GM12878 (cell line): ENCODE measurements at regions not wholly inside any gene's neighbourhood (a gene's known extent, or its start where the extent isn't known, plus 50 kb on each side); places are given as distances from the start of the nearest gene placed in this dataset.

Source experiments
- ATAC-seq: fragments of 200-7000 bp; cut with Tn5 transposase; 3 replicates; pipeline ENCODE4 v1.9.1; 2020; ENCODE audit warnings: mild to moderate bottlenecking, moderate library complexity
- BruUV-seq: library from RNA; stranded (reverse); fragments of 400-500 nt; replicated peaks from 2 replicates; lab custom pipeline; 2021; lab: Mats Ljungman, UMichigan
- CTCF ChIA-PET: fragments of 300-600 bp; sonication (Branson Sonifier 250); formaldehyde crosslinking; extraction: SDS; loops from one replicate; lab custom pipeline; 2021; ENCODE audit warnings: inconsistent platforms; lab: Yijun Ruan, JAX
- POLR2A ChIA-PET: fragments of 350-600 bp; formaldehyde crosslinking; extraction: SDS; loops from one replicate; lab custom pipeline; 2021; ENCODE audit warnings: inconsistent platforms; lab: Charles Lee
- RAD21 ChIA-PET: fragments of 300-600 bp; sonication (Branson Sonifier 250); formaldehyde crosslinking; loops from one replicate; lab custom pipeline; 2023; ENCODE audit warnings: antibody characterized with exemption; ENCODE audit not compliant: unreplicated experiment; lab: Charles Lee
- SMC1A ChIA-PET: fragments of 300-600 bp; sonication (Branson Sonifier 250); formaldehyde crosslinking; loops from one replicate; lab custom pipeline; 2023; ENCODE audit not compliant: unreplicated experiment, uncharacterized antibody; lab: Charles Lee
- DNase-seq: peaks from one replicate; pipeline ENCODE4 v3.0.0-alpha.2; 2011; ENCODE audit warnings: low read depth, low spot score
- FAIRE-seq: peaks from 3 replicates; lab custom pipeline; 2011; peaks lifted over from hg19 to GRCh38; lab: Jason Lieb, UNC
- H2AFZ ChIP-seq: 2 replicates; pipeline ENCODE4 v1.6.0; 2011; ENCODE audit warnings: low read depth, low read length, control low read depth; ENCODE audit not compliant: control insufficient read depth
- H3K27ac ChIP-seq: 2 replicates; pipeline ENCODE4 v1.5.1; 2011; ENCODE audit warnings: control low read depth; ENCODE audit not compliant: control insufficient read depth, insufficient read depth
- H3K27me3 ChIP-seq, 2 experiments: replicated peaks in 1 of 2; 2 replicates each; pipeline versions ENCODE4 v1.6.0 to v1.6.1; 2011; ENCODE audit warnings: low read length in 1 of 2; ENCODE audit not compliant: control insufficient read depth in 2 of 2, insufficient read depth in 2 of 2
- H3K36me3 ChIP-seq, 2 experiments: 2 replicates each; pipeline ENCODE4 v1.5.1; 2011; ENCODE audit warnings: low read length in 1 of 2; ENCODE audit not compliant: control insufficient read depth in 2 of 2, insufficient read depth in 2 of 2
- H3K4me1 ChIP-seq: 2 replicates; pipeline ENCODE4 v1.6.1; 2011; ENCODE audit warnings: mild to moderate bottlenecking, low read length, moderate library complexity, mixed read lengths; ENCODE audit not compliant: control insufficient read depth, insufficient read depth
- H3K4me2 ChIP-seq: 2 replicates; pipeline ENCODE4 v1.6.0; 2011; ENCODE audit warnings: control low read depth; ENCODE audit not compliant: control insufficient read depth, insufficient read depth
- H3K4me3 ChIP-seq: fragments of 200-600 bp; sonication (generic); 2 replicates; pipeline ENCODE4 v1.5.1; 2016
- H3K79me2 ChIP-seq: 2 replicates; pipeline ENCODE4 v1.6.0; 2011; ENCODE audit warnings: low read length; ENCODE audit not compliant: control insufficient read depth, insufficient read depth
- H3K9ac ChIP-seq: 2 replicates; pipeline ENCODE4 v1.8.0; 2011; ENCODE audit warnings: low read length, control low read depth, mixed read lengths; ENCODE audit not compliant: control insufficient read depth, insufficient read depth
- H3K9me3 ChIP-seq: replicated peaks from 3 replicates; pipeline ENCODE4 v1.5.1; 2011; ENCODE audit warnings: mild to moderate bottlenecking, low read length; ENCODE audit not compliant: control insufficient read depth, insufficient read depth
- H4K20me1 ChIP-seq: 2 replicates; pipeline ENCODE4 v1.6.0; 2011; ENCODE audit not compliant: control insufficient read depth, insufficient read depth
- EED ChIP-seq: sonication (generic); IDR thresholded peaks from 2 replicates; pipeline ENCODE4 v1.6.1; 2016; ENCODE audit warnings: antibody characterized with exemption, low read depth
- FOXK2 ChIP-seq: fragments of 450-650 bp; IDR thresholded peaks from 2 replicates; pipeline ENCODE4 v1.6.1; 2017; ENCODE audit warnings: mild to moderate bottlenecking, moderate library complexity
- FOXM1 ChIP-seq: IDR thresholded peaks from 2 replicates; pipeline ENCODE4 v1.6.1; 2012; ENCODE audit warnings: low read depth, mild to moderate bottlenecking, inconsistent platforms, low read length, moderate library complexity
- GABPA ChIP-seq: IDR thresholded peaks from 2 replicates; pipeline ENCODE4 v1.6.1; 2014; ENCODE audit warnings: antibody characterized with exemption, low read depth, mild to moderate bottlenecking, inconsistent platforms
- NBN ChIP-seq: fragments of 450-650 bp; IDR thresholded peaks from 2 replicates; pipeline ENCODE4 v1.6.1; 2016
- NFXL1 ChIP-seq: fragments of 450-650 bp; IDR thresholded peaks from 2 replicates; pipeline ENCODE4 v1.6.1; 2017; ENCODE audit warnings: antibody characterized with exemption, mild to moderate bottlenecking, borderline replicate concordance
- NR2C1 ChIP-seq: fragments of 450-650 bp; IDR thresholded peaks from 2 replicates; pipeline ENCODE4 v1.6.1; 2017; ENCODE audit warnings: antibody characterized with exemption, mild to moderate bottlenecking, moderate library complexity
- RFX5 ChIP-seq: IDR thresholded peaks from 2 replicates; pipeline ENCODE4 v1.6.1; 2011; ENCODE audit warnings: low read depth, low read length, improper control_type of control experiment
- SMAD5 ChIP-seq: IDR thresholded peaks from 2 replicates; pipeline ENCODE4 v1.6.1; 2016; ENCODE audit warnings: antibody characterized with exemption, low read depth
- STAT3 ChIP-seq: IDR thresholded peaks from 2 replicates; pipeline ENCODE4 v1.6.1; 2011; ENCODE audit warnings: low read depth, low read length, improper control_type of control experiment
- TAF1 ChIP-seq: IDR thresholded peaks from 2 replicates; pipeline ENCODE4 v1.6.1; 2011; ENCODE audit warnings: mild to moderate bottlenecking, low read depth, low read length, borderline replicate concordance
- TCF7 ChIP-seq: IDR thresholded peaks from 2 replicates; pipeline ENCODE4 v1.6.1; 2014; ENCODE audit warnings: antibody characterized with exemption, borderline replicate concordance
- YBX1 ChIP-seq: fragments of 450-650 bp; IDR thresholded peaks from 2 replicates; pipeline ENCODE4 v1.6.1; 2016; ENCODE audit warnings: antibody characterized with exemption
- WGBS: methylation state at CpG from one replicate; pipeline ENCODE4 v1.1.6; 2016; ENCODE audit warnings: low lambda C conversion rate; ENCODE audit not compliant: insufficient replicate concordance, insufficient coverage; ENCODE audit errors: missing lambda C conversion rate; 5-methylcytosine and 5-hydroxymethylcytosine counted together
- in situ Hi-C: fragments of 300-500 bp; cut with MboI; formaldehyde crosslinking; loops from 9 replicates; pipeline ENCODE4 v1.14.3; 2018; ENCODE audit warnings: mixed read lengths
- intact Hi-C: fragments of 100-400 bp; cut with micrococcal nuclease; formaldehyde crosslinking; loops from one replicate; pipeline ENCODE4 v1.14.2; 2022; ENCODE audit not compliant: unreplicated experiment
- TF ChIP-seq, protein P1 (sequence below): fragments of 450-650 bp; IDR thresholded peaks from 2 replicates; pipeline ENCODE4 v1.6.1; 2017; ENCODE audit warnings: antibody characterized with exemption, mild to moderate bottlenecking, moderate library complexity
- TF ChIP-seq, protein P2 (sequence below): IDR thresholded peaks from 2 replicates; pipeline ENCODE4 v1.6.1; 2012; ENCODE audit warnings: low read length, inconsistent platforms

DNA sequence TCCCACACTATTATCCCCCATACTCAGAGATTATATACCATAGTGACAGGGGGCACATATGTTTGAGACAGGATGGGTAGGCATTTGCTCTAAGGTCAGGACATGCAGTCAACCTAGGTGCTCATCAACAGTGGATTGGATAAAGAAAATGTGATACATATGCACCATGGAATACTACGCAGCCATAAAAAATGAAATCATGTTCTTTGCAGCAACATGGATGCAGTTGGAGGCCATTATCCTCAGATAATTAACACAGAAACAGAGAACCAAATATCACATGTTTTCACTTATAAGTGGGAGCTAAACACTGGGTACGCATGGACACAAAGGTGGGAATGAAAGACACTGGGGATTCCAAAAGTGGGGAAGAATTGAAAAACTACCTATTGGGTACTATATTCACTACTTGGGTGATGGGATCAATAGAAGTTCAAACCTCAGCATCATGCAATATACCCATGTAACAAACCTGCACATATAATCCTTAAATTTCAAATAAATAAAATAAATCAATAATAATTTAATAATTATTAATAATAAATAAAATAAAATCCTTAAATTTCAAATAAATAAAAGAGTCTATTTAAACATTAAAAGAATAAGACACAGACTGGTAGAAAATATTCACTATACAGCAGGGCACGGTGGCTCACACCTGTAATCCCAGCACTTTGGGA lies 160.1 kb upstream of the CNOT2 start:
- no peak for DNase-seq
- Histone ChIP-seq H3K79me2 (no peaks in the 10 kb centered on the region), H3K9ac (no peak overlapping the region), H3K4me1 (no peaks in the 10 kb centered on the region), H3K27ac (no peak overlapping the region), H3K27me3 (no peaks in the 10 kb centered on the region), H3K9me3 (no peaks in the 10 kb centered on the region), H2AFZ (no peak overlapping the region), H3K4me2 (no peak overlapping the region), H3K36me3 (no peaks in the 10 kb centered on the region), H4K20me1 (no peaks in the 10 kb centered on the region), H3K4me3 (no peak overlapping the region)
- RAD21 ChIA-PET: no interaction called here
- BruUV-seq: no TSS peak
- WGBS: 78% methylated on average over 3 of the region's 3 CpGs
- TF ChIP-seq YBX1: no peak
- TF ChIP-seq, protein P1, sequence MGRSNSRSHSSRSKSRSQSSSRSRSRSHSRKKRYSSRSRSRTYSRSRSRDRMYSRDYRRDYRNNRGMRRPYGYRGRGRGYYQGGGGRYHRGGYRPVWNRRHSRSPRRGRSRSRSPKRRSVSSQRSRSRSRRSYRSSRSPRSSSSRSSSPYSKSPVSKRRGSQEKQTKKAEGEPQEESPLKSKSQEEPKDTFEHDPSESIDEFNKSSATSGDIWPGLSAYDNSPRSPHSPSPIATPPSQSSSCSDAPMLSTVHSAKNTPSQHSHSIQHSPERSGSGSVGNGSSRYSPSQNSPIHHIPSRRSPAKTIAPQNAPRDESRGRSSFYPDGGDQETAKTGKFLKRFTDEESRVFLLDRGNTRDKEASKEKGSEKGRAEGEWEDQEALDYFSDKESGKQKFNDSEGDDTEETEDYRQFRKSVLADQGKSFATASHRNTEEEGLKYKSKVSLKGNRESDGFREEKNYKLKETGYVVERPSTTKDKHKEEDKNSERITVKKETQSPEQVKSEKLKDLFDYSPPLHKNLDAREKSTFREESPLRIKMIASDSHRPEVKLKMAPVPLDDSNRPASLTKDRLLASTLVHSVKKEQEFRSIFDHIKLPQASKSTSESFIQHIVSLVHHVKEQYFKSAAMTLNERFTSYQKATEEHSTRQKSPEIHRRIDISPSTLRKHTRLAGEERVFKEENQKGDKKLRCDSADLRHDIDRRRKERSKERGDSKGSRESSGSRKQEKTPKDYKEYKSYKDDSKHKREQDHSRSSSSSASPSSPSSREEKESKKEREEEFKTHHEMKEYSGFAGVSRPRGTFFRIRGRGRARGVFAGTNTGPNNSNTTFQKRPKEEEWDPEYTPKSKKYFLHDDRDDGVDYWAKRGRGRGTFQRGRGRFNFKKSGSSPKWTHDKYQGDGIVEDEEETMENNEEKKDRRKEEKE: no peak
- TF ChIP-seq FOXM1: no peak
- TF ChIP-seq FOXK2: no peak
- TF ChIP-seq TCF7: no peak
- TF ChIP-seq GABPA: no peak
- no peak for TF ChIP-seq EED
- TF ChIP-seq NBN: no peak
- TF ChIP-seq TAF1: no peak
- no peak for TF ChIP-seq NR2C1
- TF ChIP-seq RFX5: no peak
- TF ChIP-seq SMAD5: no peak
- TF ChIP-seq, protein P2, sequence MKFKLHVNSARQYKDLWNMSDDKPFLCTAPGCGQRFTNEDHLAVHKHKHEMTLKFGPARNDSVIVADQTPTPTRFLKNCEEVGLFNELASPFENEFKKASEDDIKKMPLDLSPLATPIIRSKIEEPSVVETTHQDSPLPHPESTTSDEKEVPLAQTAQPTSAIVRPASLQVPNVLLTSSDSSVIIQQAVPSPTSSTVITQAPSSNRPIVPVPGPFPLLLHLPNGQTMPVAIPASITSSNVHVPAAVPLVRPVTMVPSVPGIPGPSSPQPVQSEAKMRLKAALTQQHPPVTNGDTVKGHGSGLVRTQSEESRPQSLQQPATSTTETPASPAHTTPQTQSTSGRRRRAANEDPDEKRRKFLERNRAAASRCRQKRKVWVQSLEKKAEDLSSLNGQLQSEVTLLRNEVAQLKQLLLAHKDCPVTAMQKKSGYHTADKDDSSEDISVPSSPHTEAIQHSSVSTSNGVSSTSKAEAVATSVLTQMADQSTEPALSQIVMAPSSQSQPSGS: no peak
- TF ChIP-seq NFXL1: no peak
- no peak for TF ChIP-seq STAT3
- ATAC-seq: no peak
- no peak for FAIRE-seq
- POLR2A ChIA-PET: no interaction called here
- CTCF ChIA-PET: no interaction called here
- SMC1A ChIA-PET: no interaction called here
- intact Hi-C loops (no loop called here), in situ Hi-C loops (no loop called here)
